Neural crest cell (in vitro differentiated cells): ENCODE measurements at regions not wholly inside any gene's neighbourhood (a gene's known extent, or its start where the extent isn't known, plus 50 kb on each side); places are given as distances from the start of the nearest gene placed in this dataset.

Experiments used
- DNase-seq: peaks from one replicate; pipeline ENCODE4 v3.0.0; 2021; ENCODE audit warnings: low read depth, mixed read lengths, low spot score
- H3K27ac Mint-ChIP-seq: one replicate; pipeline ENCODE4 v1.8.0; 2021; ENCODE audit warnings: mild to moderate bottlenecking, mixed read lengths; ENCODE audit not compliant: unreplicated experiment
- H3K27me3 Mint-ChIP-seq: 2 replicates; pipeline ENCODE4 v1.8.0; 2021; ENCODE audit warnings: low read depth, mild to moderate bottlenecking, mixed read lengths
- H3K36me3 Mint-ChIP-seq: 2 replicates; pipeline ENCODE4 v1.8.0; 2021; ENCODE audit warnings: low read depth, mild to moderate bottlenecking, mixed read lengths
- H3K4me1 Mint-ChIP-seq: 2 replicates; pipeline ENCODE4 v1.8.0; 2021; ENCODE audit warnings: mixed read lengths
- H3K4me3 Mint-ChIP-seq: one replicate; pipeline ENCODE4 v1.8.0; 2021; ENCODE audit warnings: mild to moderate bottlenecking, mixed read lengths
- H3K9me3 Mint-ChIP-seq: 2 replicates; pipeline ENCODE4 v1.8.0; 2021; ENCODE audit warnings: mixed read lengths
- CTCF ChIP-seq: fragments of 200-600 bp; sonication (generic); conservative IDR thresholded peaks from 2 replicates; pipeline ENCODE4 v1.5.0; 2021; ENCODE audit warnings: antibody characterized with exemption, mild to moderate bottlenecking

DNA sequence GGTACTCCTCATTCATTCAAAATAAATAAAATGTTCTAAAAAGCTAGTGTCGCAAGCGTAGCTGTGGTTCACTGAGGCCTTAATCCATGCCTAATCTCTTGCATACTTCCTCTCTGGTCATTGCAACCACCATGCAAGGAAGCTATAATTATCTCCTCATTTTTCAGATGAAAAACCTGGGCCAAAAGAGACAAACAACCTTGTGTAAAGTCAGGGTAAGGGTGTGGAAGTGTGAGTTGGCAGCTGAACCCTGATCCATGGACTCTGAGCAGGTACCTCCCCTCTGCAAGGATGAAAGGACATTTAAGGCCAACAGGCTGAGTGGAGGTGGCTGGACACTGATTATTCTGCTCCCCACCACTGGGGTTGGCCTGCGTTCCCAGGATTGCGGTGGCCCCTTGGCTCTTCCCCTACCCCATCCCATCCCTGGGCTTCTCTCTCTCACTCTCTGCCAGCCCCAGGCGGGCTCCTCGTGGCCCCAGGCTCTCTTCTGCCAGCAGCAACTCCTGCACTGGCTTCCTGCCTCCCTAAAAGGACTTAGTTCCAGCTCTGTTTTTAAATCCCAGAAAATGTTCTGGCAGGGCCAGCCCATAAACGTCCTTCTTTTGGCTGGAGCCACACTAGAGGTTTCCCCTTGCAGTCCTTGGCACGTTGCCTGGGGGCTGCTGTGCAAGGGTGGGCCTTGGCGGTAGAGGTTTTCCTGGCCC lies 72.0 kb upstream of the AFF3 start:
- Mint-ChIP-seq H3K9me3 (no peaks in the 10 kb centered on the region), H3K4me1 (peaks cover 4% of the 10 kb centered on the region), H3K27ac (no peak overlapping the region), H3K36me3 (no peaks in the 10 kb centered on the region), H3K27me3 (no peaks in the 10 kb centered on the region), H3K4me3 (no peak overlapping the region)
- DNase-seq, result no peak
- TF ChIP-seq CTCF, result no peak

DNA sequence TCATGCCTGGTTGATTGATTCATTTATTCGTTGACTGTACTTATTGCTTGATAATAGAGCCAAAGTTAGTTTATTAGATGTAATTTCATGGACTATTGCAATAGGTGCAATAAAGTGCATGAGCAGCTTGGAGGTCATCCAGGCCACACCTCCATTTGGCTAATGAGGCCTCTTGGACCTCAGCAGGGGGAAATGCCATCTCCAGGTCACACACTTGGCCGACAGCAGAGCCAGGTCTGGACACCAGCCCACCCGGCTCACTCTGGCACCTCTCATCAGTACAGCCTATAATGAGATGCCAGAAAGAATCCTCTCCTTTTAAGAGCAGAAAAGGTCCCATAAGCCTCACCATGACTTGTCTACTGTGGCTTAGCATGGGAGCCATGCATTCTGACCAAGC lies 71.2 kb upstream of the AFF3 start:
- Mint-ChIP-seq H3K36me3 (no peaks in the 10 kb centered on the region), H3K27ac (no peak overlapping the region), H3K4me1 (no peaks in the 10 kb centered on the region), H3K4me3 (no peak overlapping the region), H3K27me3 (no peaks in the 10 kb centered on the region), H3K9me3 (no peaks in the 10 kb centered on the region)
- DNase-seq, result no peak
- TF ChIP-seq CTCF, result no peak

- TF ChIP-seq CTCF, result no peak
- Mint-ChIP-seq H3K36me3 (no peaks in the 10 kb centered on the region), H3K4me1 (no peaks in the 10 kb centered on the region), H3K27ac (no peak overlapping the region), H3K9me3 (no peaks in the 10 kb centered on the region), H3K27me3 (no peaks in the 10 kb centered on the region), H3K4me3 (no peak overlapping the region)
- DNase-seq, result no peak
These were observed 70.5 kb upstream of the AFF3 start for GRCh38 chr2:100212850-100213249.

DNA sequence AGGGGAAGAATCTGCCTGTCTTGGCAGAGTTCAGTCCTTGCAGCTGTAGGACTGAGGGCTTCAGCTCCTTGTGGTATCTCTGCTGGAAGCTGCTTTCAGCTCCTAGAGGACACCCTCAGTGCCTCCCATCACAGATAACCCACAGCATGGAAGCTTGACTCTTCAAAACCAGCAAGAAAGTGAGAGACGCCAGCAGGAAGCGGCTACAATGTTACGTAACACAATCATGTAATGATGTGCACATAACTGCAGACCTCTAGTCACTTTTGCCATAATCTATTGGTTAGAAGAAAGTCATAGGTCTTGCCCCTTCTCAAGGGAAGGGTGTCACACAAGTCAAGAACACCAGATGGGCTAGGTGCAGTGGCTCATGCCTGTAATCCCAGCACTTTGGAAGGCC lies 69.1 kb upstream of the AFF3 start:
- no peak for TF ChIP-seq CTCF
- no peaks in the 10 kb centered on the region for H3K27me3 Mint-ChIP-seq
- DNase-seq, result no peak
- no peak overlapping the region for H3K27ac Mint-ChIP-seq
- H3K4me1 Mint-ChIP-seq, result no peaks in the 10 kb centered on the region
- H3K9me3 Mint-ChIP-seq, result no peaks in the 10 kb centered on the region
- H3K4me3 Mint-ChIP-seq, result no peak overlapping the region
- no peaks in the 10 kb centered on the region for H3K36me3 Mint-ChIP-seq

- H3K36me3 Mint-ChIP-seq, result no peaks in the 10 kb centered on the region
- H3K4me1 Mint-ChIP-seq, result no peaks in the 10 kb centered on the region
- H3K4me3 Mint-ChIP-seq, result no peak overlapping the region
- no peak for DNase-seq
- no peak overlapping the region for H3K27ac Mint-ChIP-seq
- no peak for TF ChIP-seq CTCF
- no peaks in the 10 kb centered on the region for H3K9me3 Mint-ChIP-seq
- no peaks in the 10 kb centered on the region for H3K27me3 Mint-ChIP-seq
These were observed 65.9 kb upstream of the AFF3 start for GRCh38 chr2:100208141-100208770.
